Tibial artery (tissue), 4 donors: ENCODE measurements at regions not wholly inside any gene's neighbourhood (a gene's known extent, or its start where the extent isn't known, plus 50 kb on each side); places are given as distances from the start of the nearest gene placed in this dataset.

Experiments
- DNase-seq, 2 donors: peaks; one replicate each; pipeline ENCODE4 v3.0.0-alpha.2; 2019
- H3K27ac ChIP-seq, 2 donors: fragments of 200-600 bp; sonication (generic) in 1 of 2; 1 replicate in 1 of 2; 2 replicates in 1 of 2; pipeline ENCODE4 v1.5.1; 2018 to 2019; ENCODE audit warnings: mild to moderate bottlenecking in 1 of 2
- H3K27me3 ChIP-seq, 2 donors: fragments of 200-600 bp; sonication (generic) in 1 of 2; one replicate each; pipeline versions ENCODE4 v1.5.1 to v1.6.0; 2016 to 2019
- H3K36me3 ChIP-seq, 3 donors: fragments of 200-600 bp; sonication (generic) in 2 of 3; one replicate each; pipeline ENCODE4 v1.5.1; 2016 to 2019; ENCODE audit warnings: mild to moderate bottlenecking in 2 of 3
- H3K4me1 ChIP-seq, 4 donors: fragments of 200-600 bp; sonication (generic) in 2 of 4; 1 replicate in 3 of 4; 2 replicates in 1 of 4; pipeline ENCODE4 v1.5.1; 2016 to 2019
- H3K4me3 ChIP-seq, 2 donors: fragments of 200-600 bp; sonication (generic) in 1 of 2; 1 replicate in 1 of 2; 2 replicates in 1 of 2; pipeline ENCODE4 v1.5.1; 2018 to 2019; ENCODE audit warnings: mild to moderate bottlenecking in 2 of 2
- H3K9me3 ChIP-seq, 3 donors: fragments of 200-600 bp; sonication (generic) in 1 of 3; one replicate each; pipeline ENCODE4 v1.5.1; 2016 to 2019
- CTCF ChIP-seq, 2 experiments: fragments of 200-600 bp in 1 of 2; fragments of 450-650 bp in 1 of 2; IDR thresholded peaks; one replicate each; pipeline ENCODE4 v1.5.1; 2017 to 2019; ENCODE audit warnings: antibody characterized with exemption in 2 of 2, mild to moderate bottlenecking in 1 of 2, moderate library complexity in 1 of 2
- intact Hi-C: fragments of 100-400 bp; cut with DNase I; formaldehyde crosslinking; loops from one replicate; pipeline ENCODE4 v1.15.0; 2023; ENCODE audit warnings: low total_unique reads

DNA sequence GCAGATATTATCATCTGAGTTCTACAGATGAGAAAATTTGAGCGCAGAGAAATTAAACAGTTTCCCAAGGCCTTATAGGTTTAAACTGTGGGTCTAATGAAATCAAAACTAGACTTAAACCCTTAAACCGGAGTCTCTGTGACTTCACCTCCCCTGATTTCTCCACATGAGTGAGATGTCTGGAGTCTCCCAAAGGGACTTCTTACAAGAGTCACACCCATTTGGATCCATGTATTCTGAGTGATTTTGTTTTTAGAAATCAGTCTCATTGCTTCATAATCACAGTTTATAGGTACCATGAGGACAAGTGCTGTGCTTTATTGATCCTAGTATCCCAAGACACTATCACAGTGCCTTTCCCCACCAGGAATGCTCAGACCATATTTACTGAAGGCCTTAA lies 206.0 kb upstream of the JUN start:
- TF ChIP-seq CTCF (IDR thresholded peaks at IDR 0.05) = no peak
- intact Hi-C loops = no loop called here
- Histone ChIP-seq H3K4me1 (peaks cover 0 to 11% (median 0%) of the 10 kb centered on the region in 4 donors), H3K9me3 (no peaks in the 10 kb centered on the region), H3K27ac (no peak overlapping the region), H3K4me3 (no peak overlapping the region), H3K36me3 (no peaks in the 10 kb centered on the region), H3K27me3 (no peaks in the 10 kb centered on the region)
- DNase-seq = no peak

- H3K9me3 ChIP-seq = no peaks in the 10 kb centered on the region
- H3K36me3 ChIP-seq = no peaks in the 10 kb centered on the region
- intact Hi-C loops = no loop called here
- no peak for DNase-seq
- no peak overlapping the region for H3K27ac ChIP-seq
- TF ChIP-seq CTCF (IDR thresholded peaks at IDR 0.05) = no peak
- no peaks in the 10 kb centered on the region for H3K27me3 ChIP-seq
- no peak overlapping the region for H3K4me3 ChIP-seq
- peaks cover 0 to 11% (median 0%) of the 10 kb centered on the region in 4 donors for H3K4me1 ChIP-seq
Measured at GRCh38 chr1:58991305-58991704, 207.5 kb upstream of the JUN start.

DNA sequence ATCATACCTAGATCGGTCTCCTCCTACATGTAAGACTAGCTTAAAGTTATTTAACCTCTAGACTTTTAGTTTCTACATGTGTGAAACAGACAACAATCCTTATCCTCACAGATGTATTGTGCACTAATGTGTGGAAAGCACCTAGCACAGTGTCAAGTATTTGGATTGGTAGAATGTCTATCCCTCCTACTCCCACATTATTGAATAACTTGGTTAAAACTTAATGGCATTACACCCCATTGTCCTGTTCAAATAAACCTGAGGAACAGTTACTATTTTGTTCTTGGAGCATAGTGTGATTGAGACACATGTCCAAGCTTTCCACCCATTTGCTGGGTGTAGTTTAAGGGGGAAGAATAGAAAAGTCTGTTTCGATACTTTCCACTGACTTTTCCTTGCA lies 208.8 kb upstream of the JUN start:
- no peak for DNase-seq
- intact Hi-C loops = no loop called here
- H3K9me3 ChIP-seq = no peaks in the 10 kb centered on the region
- no peak for TF ChIP-seq CTCF (IDR thresholded peaks at IDR 0.05)
- H3K36me3 ChIP-seq = no peaks in the 10 kb centered on the region
- no peak overlapping the region for H3K27ac ChIP-seq
- no peak overlapping the region for H3K4me3 ChIP-seq
- H3K4me1 ChIP-seq = peaks cover 0 to 11% (median 0%) of the 10 kb centered on the region in 4 donors
- H3K27me3 ChIP-seq = no peaks in the 10 kb centered on the region

DNA sequence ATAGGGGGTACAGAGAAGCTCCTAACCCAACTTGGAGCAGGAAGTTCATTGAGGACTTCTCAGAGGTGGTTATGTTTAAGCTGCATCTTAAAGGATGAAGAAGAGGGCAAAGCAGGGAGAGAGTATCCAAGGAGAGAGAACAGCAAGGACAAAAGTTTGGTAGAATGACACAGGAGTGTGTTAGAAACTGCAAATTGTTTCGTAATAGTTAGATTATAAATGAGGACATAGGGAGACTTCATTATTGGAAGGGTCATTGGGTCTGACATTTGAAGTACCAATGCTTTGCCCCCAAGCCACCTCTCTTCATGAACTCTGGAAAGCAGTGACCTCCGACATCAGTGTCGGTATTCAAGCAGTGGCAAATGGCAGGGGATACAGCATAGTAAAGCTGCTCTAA lies 209.6 kb upstream of the JUN start:
- Histone ChIP-seq H3K36me3 (no peaks in the 10 kb centered on the region), H3K27ac (no peak overlapping the region), H3K9me3 (no peaks in the 10 kb centered on the region), H3K27me3 (no peaks in the 10 kb centered on the region), H3K4me1 (peaks cover 0 to 11% (median 0%) of the 10 kb centered on the region in 4 donors), H3K4me3 (no peak overlapping the region)
- intact Hi-C loops = no loop called here
- TF ChIP-seq CTCF (IDR thresholded peaks at IDR 0.05) = no peak
- DNase-seq = no peak

GRCh38 chr1:58994664-58995063 lies 210.8 kb upstream of the JUN start:
- no peak overlapping the region for H3K4me3 ChIP-seq
- H3K27me3 ChIP-seq = no peaks in the 10 kb centered on the region
- no peak for DNase-seq
- H3K27ac ChIP-seq = no peak overlapping the region
- intact Hi-C loops = no loop called here
- TF ChIP-seq CTCF (IDR thresholded peaks at IDR 0.05) = no peak
- peaks cover 0 to under 1% (median 0%) of the 10 kb centered on the region in 4 donors for H3K4me1 ChIP-seq
- H3K9me3 ChIP-seq = no peaks in the 10 kb centered on the region
- no peaks in the 10 kb centered on the region for H3K36me3 ChIP-seq
